B cell (primary cell): ENCODE measurements at regions not wholly inside any gene's neighbourhood (a gene's known extent, or its start where the extent isn't known, plus 50 kb on each side); places are given as distances from the start of the nearest gene placed in this dataset.

Source experiments
- ATAC-seq: fragments of 200-7000 bp; cut with Tn5 transposase; one replicate; pipeline ENCODE4 v1.10.0; 2021; ENCODE audit warnings: low read depth, mild to moderate bottlenecking, moderate number of reproducible peaks, moderate library complexity
- CTCF ChIA-PET: fragments of 350-600 bp; sonication (Branson Sonifier 250); formaldehyde crosslinking; loops from one replicate; lab custom pipeline; 2021; ENCODE audit warnings: antibody characterized with exemption, inconsistent platforms; lab: Charles Lee
- POLR2A ChIA-PET: fragments of 350-600 bp; sonication (Branson Sonifier 250); formaldehyde crosslinking; loops from one replicate; lab custom pipeline; 2021; ENCODE audit warnings: antibody characterized with exemption; lab: Charles Lee
- DNase-seq: peaks from one replicate; pipeline ENCODE4 v3.0.0; 2013
- H2AFZ ChIP-seq: 2 replicates; pipeline ENCODE4 v1.6.1; 2012; ENCODE audit warnings: mild to moderate bottlenecking, low read depth, low read length; ENCODE audit not compliant: insufficient read depth, poor library complexity, severe bottlenecking
- H3K27ac ChIP-seq, 2 donors: 1 replicate in 1 of 2; 2 replicates in 1 of 2; pipeline ENCODE4 v1.5.1; 2012 to 2013; ENCODE audit warnings: low read length in 2 of 2, mild to moderate bottlenecking in 2 of 2, moderate library complexity in 1 of 2
- H3K27me3 ChIP-seq, 4 experiments: fragments of 200-600 bp in 1 of 4; sonication (generic) in 1 of 4; replicated peaks in 1 of 4; 1 replicate in 2 of 4; 2 replicates in 2 of 4; pipeline versions ENCODE4 v1.6.1 to v1.7.0; 2013 to 2016; ENCODE audit warnings: low read length in 3 of 4, mild to moderate bottlenecking in 2 of 4, mixed read lengths in 1 of 4, moderate library complexity in 1 of 4; ENCODE audit not compliant: insufficient read depth in 4 of 4, control insufficient read depth in 3 of 4; ENCODE audit errors: control extremely low read depth in 1 of 4
- H3K36me3 ChIP-seq, 2 experiments: replicated peaks in 1 of 2; 1 replicate in 1 of 2; 2 replicates in 1 of 2; pipeline versions ENCODE4 v1.6.1 to v1.7.1; 2013; ENCODE audit warnings: low read length in 1 of 2; ENCODE audit not compliant: insufficient read depth in 2 of 2, control insufficient read depth in 1 of 2; ENCODE audit errors: control extremely low read depth in 1 of 2, extremely low read depth in 1 of 2
- H3K4me1 ChIP-seq, 2 donors: fragments of 200-600 bp in 1 of 2; sonication (generic) in 1 of 2; 1 replicate in 1 of 2; 2 replicates in 1 of 2; pipeline versions ENCODE4 v1.5.1 to v1.6.1; 2013 to 2017; ENCODE audit warnings: low read length in 2 of 2; ENCODE audit not compliant: control insufficient read depth in 2 of 2, insufficient read depth in 2 of 2
- H3K4me2 ChIP-seq: replicated peaks from 2 replicates; pipeline ENCODE3; 2012; ENCODE audit warnings: mild to moderate bottlenecking, low read depth, low read length; ENCODE audit not compliant: poor library complexity, severe bottlenecking
- H3K4me3 ChIP-seq, 5 experiments: fragments of 200-600 bp in 1 of 5; sonication (generic) in 1 of 5; 1 replicate in 3 of 5; 2 replicates in 2 of 5; pipeline versions ENCODE4 v1.5.1 to v1.7.0; 2011 to 2016; ENCODE audit warnings: low read length in 4 of 5, mild to moderate bottlenecking in 4 of 5, low read depth in 2 of 5, control low read depth in 1 of 5, moderate library complexity in 1 of 5; ENCODE audit not compliant: insufficient read depth in 1 of 5; ENCODE audit errors: control extremely low read depth in 1 of 5, extremely low read depth in 1 of 5
- H3K79me2 ChIP-seq: fragments of 200-600 bp; sonication (generic); one replicate; pipeline ENCODE4 v1.6.0; 2016; ENCODE audit warnings: low read length; ENCODE audit not compliant: control insufficient read depth, insufficient read depth
- H3K9ac ChIP-seq: fragments of 200-600 bp; sonication (generic); 2 replicates; pipeline ENCODE4 v1.6.1; 2017; ENCODE audit warnings: mild to moderate bottlenecking, low read length, moderate library complexity
- H3K9me3 ChIP-seq, 3 donors: one replicate each; pipeline versions ENCODE4 v1.6.1 to v1.7.1; 2013; ENCODE audit warnings: low read length in 2 of 3; ENCODE audit not compliant: control insufficient read depth in 2 of 3, insufficient read depth in 1 of 3; ENCODE audit errors: control extremely low read depth in 1 of 3
- H4K20me1 ChIP-seq: 2 replicates; pipeline ENCODE4 v1.6.0; 2012; ENCODE audit warnings: mild to moderate bottlenecking, low read length; ENCODE audit not compliant: insufficient read depth, control insufficient read depth, poor library complexity, severe bottlenecking
- H3K27ac Mint-ChIP-seq: one replicate; pipeline ENCODE4 v1.8.0; 2021; ENCODE audit warnings: mixed read lengths
- H3K27me3 Mint-ChIP-seq: one replicate; pipeline ENCODE4 v1.8.0; 2021; ENCODE audit warnings: mixed read lengths
- H3K4me1 Mint-ChIP-seq: one replicate; pipeline ENCODE4 v1.8.0; 2021; ENCODE audit warnings: mixed read lengths
- H3K4me3 Mint-ChIP-seq: one replicate; pipeline ENCODE4 v1.8.0; 2021; ENCODE audit warnings: mixed read lengths
- H3K9me3 Mint-ChIP-seq: one replicate; pipeline ENCODE4 v1.8.0; 2022; ENCODE audit warnings: mixed read lengths; ENCODE audit not compliant: insufficient read depth
- CTCF ChIP-seq: fragments of 200-600 bp; IDR thresholded peaks from one replicate; pipeline ENCODE4 v1.8.0; 2022; ENCODE audit warnings: antibody characterized with exemption, mild to moderate bottlenecking
- EZH2 ChIP-seq: IDR thresholded peaks from 2 replicates; pipeline ENCODE4 v1.6.1; 2012; ENCODE audit warnings: borderline replicate concordance, low read depth, mild to moderate bottlenecking, moderate library complexity, low read length; ENCODE audit not compliant: insufficient read depth, poor library complexity, severe bottlenecking
- WGBS: methylation state at CpG from one replicate; pipeline ENCODE4 v1.1.5; 2013; ENCODE audit warnings: missing lambda C conversion rate; ENCODE audit not compliant: insufficient coverage; 5-methylcytosine and 5-hydroxymethylcytosine counted together
- intact Hi-C: fragments of 100-400 bp; cut with micrococcal nuclease; formaldehyde crosslinking; loops from one replicate; pipeline ENCODE4 v1.10.0; 2022

GRCh38 chrX:120769576-120770341 lies 105.9 kb downstream of the CT47B1 start:
- ChIA-PET CTCF (interaction anchor here (0.7 to 3.5 kb wide), 16 partner anchors 9 to 274 kb away, joined by 3 to 20 read pairs (median 5); partner anchors contain the start of gene CUL4B), POLR2A (no interaction called here)
- intact Hi-C loops, result loop anchor here (1.0 to 5.0 kb wide), 4 partner anchors 42 to 271 kb away; no protein-coding TSS in a partner anchor
- H3K4me3 ChIP-seq, result no peak overlapping the region
- DNase-seq (peak; percentile 51), ATAC-seq (no peak)
- H3K79me2 ChIP-seq, result no peaks in the 10 kb centered on the region
- H3K27ac Mint-ChIP-seq, result peak overlapping the region; percentile 70
- TF ChIP-seq CTCF (peak; percentile 50), EZH2 (no peak)
- peak overlapping the region; percentile 37 for H3K4me2 ChIP-seq
- no peak overlapping the region for H3K9ac ChIP-seq
- WGBS, result 89% methylated on average over 4 of the region's 8 CpGs
- H4K20me1 ChIP-seq, result no peaks in the 10 kb centered on the region
- H3K27me3 ChIP-seq, result no peaks in the 10 kb centered on the region
- H3K4me3 Mint-ChIP-seq, result peak overlapping the region; percentile 45
- peak overlapping the region; percentile 13 for H2AFZ ChIP-seq
- H3K27ac ChIP-seq, result no peak overlapping the region
- H3K27me3 Mint-ChIP-seq, result no peaks in the 10 kb centered on the region
- H3K4me1 ChIP-seq, result peaks cover 0 to 7% of the 10 kb centered on the region in 2 donors
- no peaks in the 10 kb centered on the region for H3K9me3 ChIP-seq
- H3K4me1 Mint-ChIP-seq, result peaks cover 6% of the 10 kb centered on the region
- H3K36me3 ChIP-seq, result no peaks in the 10 kb centered on the region
- no peaks in the 10 kb centered on the region for H3K9me3 Mint-ChIP-seq

- Mint-ChIP-seq H3K27ac (no peak overlapping the region), H3K9me3 (no peaks in the 10 kb centered on the region), H3K27me3 (no peaks in the 10 kb centered on the region), H3K4me1 (peaks cover 5% of the 10 kb centered on the region), H3K4me3 (no peak overlapping the region)
- H3K79me2 ChIP-seq, result no peaks in the 10 kb centered on the region
- no peak for TF ChIP-seq CTCF
- TF ChIP-seq EZH2, result no peak
- no peaks in the 10 kb centered on the region for H4K20me1 ChIP-seq
- WGBS, result no CpG with 5 or more reads among the region's 2 CpGs
- ChIA-PET CTCF (interaction anchor here (1.1 to 3.5 kb wide), 10 partner anchors 11 to 273 kb away, joined by 3 to 20 read pairs (median 6); no protein-coding TSS in a partner anchor), POLR2A (no interaction called here)
- H3K27me3 ChIP-seq, result no peaks in the 10 kb centered on the region
- no peak overlapping the region for H3K4me3 ChIP-seq
- no peak overlapping the region for H2AFZ ChIP-seq
- ATAC-seq, result no peak
- no peaks in the 10 kb centered on the region for H3K9me3 ChIP-seq
- DNase-seq, result no peak
- intact Hi-C loops, result loop anchor here (5.0 kb wide), 1 partner anchor 41 kb away; no protein-coding TSS in a partner anchor
- no peaks in the 10 kb centered on the region for H3K36me3 ChIP-seq
- H3K4me2 ChIP-seq, result no peak overlapping the region
- peaks cover 0 to 7% of the 10 kb centered on the region in 2 donors for H3K4me1 ChIP-seq
- H3K9ac ChIP-seq, result no peak overlapping the region
- no peak overlapping the region for H3K27ac ChIP-seq
Measured at GRCh38 chrX:120768681-120769080, 107.0 kb downstream of the CT47B1 start.
